Activated CD4-positive, alpha-beta memory T cell treated with anti-CD3 and anti-CD28 coated beads for 36 hours (primary cell): ENCODE measurements at regions not wholly inside any gene's neighbourhood (a gene's known extent, or its start where the extent isn't known, plus 50 kb on each side); places are given as distances from the start of the nearest gene placed in this dataset.
"Not testable (repeated sequence)": the region's sequence is repeated elsewhere in the genome, so short reads cannot be mapped to it uniquely, and the experiment has no call there.

Experiments
- CTCF ChIA-PET: fragments of 350-600 bp; sonication (Branson Sonifier 250); formaldehyde crosslinking; loops from one replicate; lab custom pipeline; 2021; ENCODE audit warnings: antibody characterized with exemption, inconsistent platforms; lab: Charles Lee
- POLR2A ChIA-PET: fragments of 350-600 bp; sonication (Branson Sonifier 250); formaldehyde crosslinking; loops from one replicate; lab custom pipeline; 2021; ENCODE audit warnings: antibody characterized with exemption; lab: Charles Lee
- DNase-seq: peaks from one replicate; pipeline ENCODE4 v3.0.0-alpha.2; 2020
- H3K27ac Mint-ChIP-seq: one replicate; pipeline ENCODE4 v1.8.0; 2021; ENCODE audit warnings: mixed read lengths
- H3K27me3 Mint-ChIP-seq: one replicate; pipeline ENCODE4 v1.8.0; 2021; ENCODE audit warnings: mixed read lengths
- H3K36me3 Mint-ChIP-seq: one replicate; pipeline ENCODE4 v1.8.0; 2021; ENCODE audit warnings: mixed read lengths
- H3K4me1 Mint-ChIP-seq: one replicate; pipeline ENCODE4 v1.8.0; 2021; ENCODE audit warnings: low read depth, mixed read lengths
- H3K4me3 Mint-ChIP-seq: one replicate; pipeline ENCODE4 v1.8.0; 2021; ENCODE audit warnings: mild to moderate bottlenecking, mixed read lengths
- H3K9me3 Mint-ChIP-seq: one replicate; pipeline ENCODE4 v1.8.0; 2021; ENCODE audit warnings: mixed read lengths
- intact Hi-C: fragments of 100-400 bp; cut with micrococcal nuclease; formaldehyde crosslinking; loops from one replicate; pipeline ENCODE4 v1.15.1; 2023

DNA sequence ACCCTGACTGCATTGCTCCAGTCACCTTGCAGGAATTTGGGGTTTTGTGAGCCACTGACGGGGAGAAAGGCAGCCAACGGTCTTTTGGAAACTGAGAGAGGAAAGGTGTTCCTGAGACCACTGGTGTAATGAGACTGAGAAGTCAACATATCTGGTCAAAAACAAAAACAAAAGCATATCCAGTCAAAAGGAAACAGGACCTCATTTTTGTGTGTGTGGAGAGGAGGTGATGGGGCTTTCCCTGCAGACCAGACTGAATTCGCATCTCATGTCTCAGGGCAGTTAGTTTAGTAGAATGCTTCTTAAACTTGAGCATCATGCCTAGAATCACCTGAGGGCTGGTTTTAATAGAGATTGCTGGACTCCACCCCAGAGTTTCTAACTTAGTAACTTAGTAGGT, 198.4 kb downstream of the COPRS start:
- Mint-ChIP-seq H3K9me3 (peaks cover 20% of the 10 kb centered on the region), H3K36me3 (peaks cover 3% of the 10 kb centered on the region), H3K4me3 (no peak overlapping the region), H3K4me1 (no peaks in the 10 kb centered on the region), H3K27ac (no peak overlapping the region), H3K27me3 (peaks cover 18% of the 10 kb centered on the region)
- CTCF ChIA-PET, result no interaction called here
- no peak for DNase-seq
- POLR2A ChIA-PET, result no interaction called here
- intact Hi-C loops, result no loop called here

DNA sequence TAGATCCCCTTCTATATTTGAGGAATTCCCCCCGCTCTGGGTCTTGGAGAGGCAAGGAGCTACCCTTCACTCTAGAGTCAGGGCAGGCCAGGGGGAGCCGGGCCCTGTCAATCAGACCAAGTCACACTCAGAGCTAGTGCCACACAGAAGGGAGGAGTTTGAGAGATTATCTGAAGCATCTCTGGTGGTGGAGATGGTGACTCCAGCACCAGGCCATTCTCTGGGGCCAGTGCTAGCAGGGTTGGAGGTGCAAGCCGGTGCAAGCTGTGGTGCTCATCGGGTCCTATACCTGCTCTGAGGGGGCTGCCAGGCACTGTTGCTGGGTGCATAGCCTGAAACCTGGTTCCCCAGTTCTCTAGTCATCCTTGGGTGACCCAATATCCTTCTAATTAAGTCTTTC, 201.2 kb downstream of the COPRS start:
- POLR2A ChIA-PET, result no interaction called here
- H3K36me3 Mint-ChIP-seq, result peaks cover 2% of the 10 kb centered on the region
- CTCF ChIA-PET, result no interaction called here
- H3K9me3 Mint-ChIP-seq, result peaks cover 4% of the 10 kb centered on the region
- intact Hi-C loops, result no loop called here
- H3K27ac Mint-ChIP-seq, result no peak overlapping the region
- H3K4me3 Mint-ChIP-seq, result no peak overlapping the region
- no peaks in the 10 kb centered on the region for H3K4me1 Mint-ChIP-seq
- no peak for DNase-seq
- peaks cover 18% of the 10 kb centered on the region for H3K27me3 Mint-ChIP-seq

DNA sequence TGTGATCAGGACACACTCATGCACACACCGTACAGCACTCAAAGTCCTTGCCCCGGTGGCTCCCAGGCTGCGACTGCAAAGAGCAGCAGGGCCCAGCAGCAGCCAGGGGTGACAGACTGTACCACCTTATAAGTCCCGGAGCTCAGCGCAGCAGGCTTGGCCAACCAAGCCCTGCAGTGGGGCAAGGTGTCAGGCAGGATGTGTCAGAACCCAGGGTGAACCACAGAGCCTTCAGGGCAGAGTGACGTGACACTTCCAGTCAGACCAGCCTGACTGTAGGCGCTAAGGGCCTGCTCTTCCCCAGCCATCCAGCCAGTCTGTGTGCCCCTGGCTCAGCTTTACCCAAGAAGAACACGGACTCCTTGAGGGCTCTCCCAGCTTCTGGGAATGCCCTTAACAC, 204.1 kb downstream of the COPRS start:
- peak; percentile 41 for DNase-seq

DNA sequence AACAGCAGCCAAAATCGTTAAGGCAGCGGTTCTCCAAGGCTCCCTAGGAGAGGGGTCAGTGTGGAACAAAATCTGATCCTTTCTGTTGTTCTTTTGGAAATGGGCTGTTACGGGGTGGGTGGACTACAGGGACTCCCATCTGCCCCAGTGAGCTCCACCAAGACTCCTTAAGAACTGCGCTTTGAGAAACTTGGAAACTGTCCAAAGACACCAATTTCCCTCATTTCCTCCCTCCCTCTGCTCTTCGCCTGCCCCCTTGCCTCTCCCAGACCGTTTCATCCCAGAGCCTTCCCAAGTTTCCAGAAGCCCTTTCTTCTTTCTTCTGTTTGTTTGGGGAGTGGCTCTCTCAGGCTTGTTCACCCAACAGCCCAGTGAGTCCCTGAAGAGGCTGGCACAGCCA, 205.4 kb downstream of the COPRS start:
- CTCF ChIA-PET, result no interaction called here
- H3K27me3 Mint-ChIP-seq, result peaks cover 11% of the 10 kb centered on the region
- POLR2A ChIA-PET, result no interaction called here

More for the DNA sequence above, 204.1 kb downstream of the COPRS start:
- peaks cover 16% of the 10 kb centered on the region for H3K27me3 Mint-ChIP-seq
- ChIA-PET POLR2A (no interaction called here), CTCF (no interaction called here)
- no peak overlapping the region for H3K4me3 Mint-ChIP-seq
- no peak overlapping the region for H3K27ac Mint-ChIP-seq
- intact Hi-C loops, result no loop called here
- H3K36me3 Mint-ChIP-seq, result no peaks in the 10 kb centered on the region
- H3K4me1 Mint-ChIP-seq, result no peaks in the 10 kb centered on the region
- H3K9me3 Mint-ChIP-seq, result no peaks in the 10 kb centered on the region

DNA sequence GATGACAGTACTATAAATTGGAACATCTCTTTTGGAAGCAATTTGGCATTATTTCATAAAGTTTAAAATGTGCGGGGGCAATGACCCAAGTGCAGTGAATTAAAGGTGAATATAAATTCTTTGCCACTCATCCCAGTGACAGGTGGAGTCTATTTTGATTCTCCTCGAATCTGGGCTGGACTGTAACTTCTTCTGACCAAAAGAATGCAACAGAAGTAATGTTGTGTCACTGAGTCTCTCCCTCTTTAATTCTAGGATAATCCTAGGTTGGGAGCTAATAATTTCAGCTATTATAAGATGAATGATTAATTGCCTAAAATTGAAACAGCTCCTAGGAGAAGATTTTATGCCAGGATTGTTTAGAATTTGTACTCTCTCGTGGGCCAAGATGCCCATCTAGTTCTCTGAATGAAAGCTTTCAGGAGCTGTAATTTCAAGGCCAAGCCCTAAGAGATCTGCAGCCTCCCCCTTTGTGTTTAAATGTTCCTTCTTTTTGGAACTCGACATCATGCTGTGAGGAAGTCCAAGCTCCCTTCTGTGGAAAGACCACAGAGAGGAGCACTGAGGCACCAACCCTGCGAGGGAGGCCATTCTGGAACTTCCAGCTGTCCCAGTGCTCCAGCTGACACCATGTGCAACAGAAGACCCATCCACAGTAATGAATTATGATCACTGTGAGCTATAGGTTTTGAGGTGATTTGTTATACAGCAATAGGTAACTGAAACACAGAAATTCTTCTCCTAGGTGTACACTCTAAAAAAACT, 208.1 kb downstream of the COPRS start:
- CTCF ChIA-PET, result interaction anchor here (1.0 kb wide), 1 partner anchor 117 kb away, joined by 3 read pairs; no protein-coding TSS in a partner anchor
- Mint-ChIP-seq H3K4me1 (no peaks in the 10 kb centered on the region), H3K9me3 (peaks cover 8% of the 10 kb centered on the region), H3K27me3 (peaks cover 1% of the 10 kb centered on the region), H3K36me3 (no peaks in the 10 kb centered on the region), H3K27ac (no peak overlapping the region), H3K4me3 (no peak overlapping the region)
- no peak for DNase-seq
- POLR2A ChIA-PET, result no interaction called here
- intact Hi-C loops, result no loop called here

More for the DNA sequence above, 205.4 kb downstream of the COPRS start:
- no peaks in the 10 kb centered on the region for H3K36me3 Mint-ChIP-seq
- no peak for DNase-seq
- H3K4me1 Mint-ChIP-seq, result no peaks in the 10 kb centered on the region
- H3K9me3 Mint-ChIP-seq, result no peaks in the 10 kb centered on the region
- intact Hi-C loops, result no loop called here
- no peak overlapping the region for H3K4me3 Mint-ChIP-seq
- no peak overlapping the region for H3K27ac Mint-ChIP-seq

DNA sequence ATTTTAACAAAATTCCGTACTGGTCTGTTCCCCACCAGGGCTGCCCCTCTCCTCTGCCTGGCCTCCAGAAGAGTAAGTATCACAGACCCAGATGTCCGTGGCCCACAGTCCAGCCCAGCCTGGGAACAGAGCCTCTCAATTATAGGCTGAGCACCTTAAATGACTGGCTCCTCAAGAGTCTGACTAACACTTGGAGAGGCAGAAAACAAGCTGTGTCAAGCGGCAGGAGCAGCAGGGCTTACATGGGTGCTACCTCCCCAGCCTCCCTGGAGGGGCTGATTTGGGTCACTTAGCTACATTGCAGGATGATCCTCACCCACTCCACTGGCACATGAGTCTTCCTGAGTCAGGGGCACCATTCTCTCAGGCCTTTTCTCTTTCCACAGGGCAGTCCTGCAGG, 209.7 kb downstream of the COPRS start:
- H3K36me3 Mint-ChIP-seq, result peaks cover 1% of the 10 kb centered on the region
- ChIA-PET POLR2A (no interaction called here), CTCF (no interaction called here)
- no peak overlapping the region for H3K27ac Mint-ChIP-seq
- H3K9me3 Mint-ChIP-seq, result peaks cover 17% of the 10 kb centered on the region
- intact Hi-C loops, result no loop called here
- no peak overlapping the region for H3K4me3 Mint-ChIP-seq
- peaks cover 5% of the 10 kb centered on the region for H3K27me3 Mint-ChIP-seq
- no peaks in the 10 kb centered on the region for H3K4me1 Mint-ChIP-seq
- DNase-seq, result no peak

DNA sequence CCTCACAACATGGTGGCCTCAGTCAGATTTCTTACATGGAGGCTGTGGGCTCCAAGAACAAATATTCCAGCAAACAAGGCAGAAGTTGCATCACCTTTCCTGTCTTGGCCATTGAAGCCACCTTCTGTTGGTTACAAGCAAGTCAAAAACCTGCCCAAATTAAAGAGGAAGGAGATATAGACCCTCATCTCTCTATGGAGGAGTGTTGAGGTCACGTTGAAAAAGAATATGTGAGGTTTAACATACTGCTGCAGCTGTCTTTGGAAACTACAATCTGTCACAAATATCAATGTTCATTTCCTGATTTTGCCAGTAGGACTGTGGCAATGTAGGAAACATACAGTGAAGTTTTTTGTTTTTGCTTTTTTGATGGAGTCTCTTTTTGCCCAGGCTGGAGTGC, 211.4 kb downstream of the COPRS start:
- H3K4me1 Mint-ChIP-seq, result no peaks in the 10 kb centered on the region
- no peak for DNase-seq
- H3K27ac Mint-ChIP-seq, result no peak overlapping the region
- ChIA-PET CTCF (no interaction called here), POLR2A (interaction anchor here (0.6 kb wide), 1 partner anchor 62 kb away, joined by 4 read pairs; no protein-coding TSS in a partner anchor)
- peaks cover 17% of the 10 kb centered on the region for H3K9me3 Mint-ChIP-seq
- no peak overlapping the region for H3K4me3 Mint-ChIP-seq
- intact Hi-C loops, result no loop called here
- peaks cover 1% of the 10 kb centered on the region for H3K36me3 Mint-ChIP-seq
- peaks cover 11% of the 10 kb centered on the region for H3K27me3 Mint-ChIP-seq

DNA sequence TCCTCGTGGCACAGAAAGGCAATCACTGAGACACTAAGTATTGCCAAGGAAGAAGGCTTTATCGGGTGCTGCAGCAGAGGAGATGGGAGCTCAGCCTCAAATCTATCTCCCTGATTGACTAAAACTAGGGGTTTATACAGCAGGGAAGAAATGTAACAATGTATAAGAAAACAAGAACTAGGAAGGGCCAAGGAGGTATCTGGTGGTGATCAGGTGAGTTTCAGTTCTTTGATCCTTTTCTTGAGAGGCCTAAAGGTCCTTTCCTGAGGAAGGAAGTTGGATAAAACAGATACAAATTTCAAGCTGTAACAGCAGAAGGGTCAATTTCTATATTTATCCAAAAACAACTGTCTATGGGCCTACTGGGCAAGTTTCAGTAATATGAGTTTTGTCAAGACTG, 212.4 kb downstream of the COPRS start:
- Mint-ChIP-seq H3K27me3 (peaks cover 15% of the 10 kb centered on the region), H3K4me1 (no peaks in the 10 kb centered on the region), H3K36me3 (peaks cover 1% of the 10 kb centered on the region), H3K4me3 (no peak overlapping the region), H3K9me3 (peaks cover 17% of the 10 kb centered on the region), H3K27ac (no peak overlapping the region)
- ChIA-PET CTCF (interaction anchor here (1.0 kb wide), 2 partner anchors 21 to 431 kb away, joined by 3 to 4 read pairs; no protein-coding TSS in a partner anchor), POLR2A (no interaction called here)
- no peak for DNase-seq
- intact Hi-C loops, result no loop called here

DNA sequence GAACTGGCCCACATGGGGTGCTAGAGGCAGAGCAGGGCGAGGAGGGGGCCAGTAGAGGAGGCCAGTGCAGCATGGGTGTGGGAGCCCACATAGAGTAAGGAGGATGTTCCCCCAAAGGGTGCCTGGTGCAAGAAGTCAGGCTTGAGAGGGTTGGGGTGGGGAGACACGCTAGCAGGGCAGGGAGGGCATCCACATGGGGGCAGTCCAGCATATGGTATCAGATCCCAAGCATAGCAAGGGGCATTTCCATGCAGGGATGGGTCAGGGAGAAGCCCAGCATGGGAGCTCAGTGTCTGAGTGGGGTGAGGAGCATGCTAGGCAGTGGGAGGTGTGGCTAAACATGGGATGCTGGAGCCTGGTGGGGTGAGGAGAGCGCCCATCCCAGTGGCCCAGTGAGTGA, 213.7 kb downstream of the COPRS start:
- H3K4me3 Mint-ChIP-seq, result no peak overlapping the region
- H3K27me3 Mint-ChIP-seq, result peaks cover 17% of the 10 kb centered on the region
- DNase-seq, result no peak
- no peak overlapping the region for H3K27ac Mint-ChIP-seq
- peaks cover 1% of the 10 kb centered on the region for H3K36me3 Mint-ChIP-seq
- ChIA-PET POLR2A (no interaction called here), CTCF (interaction anchor here (0.5 kb wide), 1 partner anchor 301 kb away, joined by 3 read pairs; no protein-coding TSS in a partner anchor)
- intact Hi-C loops, result no loop called here
- H3K9me3 Mint-ChIP-seq, result peaks cover 17% of the 10 kb centered on the region
- H3K4me1 Mint-ChIP-seq, result no peaks in the 10 kb centered on the region

DNA sequence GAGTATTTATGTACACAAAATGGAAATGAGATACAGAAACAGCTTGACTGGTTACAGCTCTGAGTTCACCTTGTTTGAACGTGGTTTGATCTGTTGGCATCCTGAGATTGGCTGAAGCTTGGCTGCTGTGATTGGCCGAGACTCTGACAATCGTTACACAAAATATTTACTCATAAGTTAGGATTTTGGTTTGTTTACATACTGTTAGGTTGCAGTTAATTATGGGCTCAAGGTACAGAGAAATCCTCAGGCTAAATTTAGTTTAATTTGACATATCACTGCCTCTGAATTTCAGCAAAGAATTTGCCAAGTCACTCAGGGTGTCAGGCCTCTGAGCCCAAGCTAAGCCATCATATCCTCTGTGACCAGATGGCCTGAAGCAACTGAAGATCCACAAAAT, 227.3 kb downstream of the COPRS start:
- no peak overlapping the region for H3K4me3 Mint-ChIP-seq
- intact Hi-C loops, result no loop called here

DNA sequence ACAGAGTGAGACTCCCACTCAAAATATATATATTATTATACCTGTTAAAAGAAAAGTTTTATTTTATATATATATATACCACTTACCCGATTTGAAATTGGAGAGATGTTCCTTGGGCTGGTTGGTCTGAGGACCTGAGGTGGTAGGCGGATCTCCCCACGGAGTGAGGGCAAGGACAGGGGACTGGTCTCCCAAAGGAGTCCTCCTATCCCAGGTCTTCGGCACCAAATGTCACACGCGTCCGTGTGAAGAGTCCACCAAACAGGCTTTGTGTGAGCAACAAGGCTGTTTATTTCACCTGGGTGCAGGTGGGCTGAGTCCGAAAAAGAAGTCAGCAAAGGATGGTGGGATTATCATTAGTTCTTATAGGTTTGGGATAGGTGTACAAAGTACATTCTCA, 228.2 kb downstream of the COPRS start:
- H3K36me3 Mint-ChIP-seq, POLR2A ChIA-PET, CTCF ChIA-PET, H3K4me1 Mint-ChIP-seq, intact Hi-C loops, H3K27ac Mint-ChIP-seq, H3K4me3 Mint-ChIP-seq, DNase-seq, H3K9me3 Mint-ChIP-seq: not testable (repeated sequence)
- H3K27me3 Mint-ChIP-seq, result peaks cover 29% of the 10 kb centered on the region

More for the DNA sequence above, 227.3 kb downstream of the COPRS start:
- CTCF ChIA-PET, result no interaction called here
- no peak overlapping the region for H3K27ac Mint-ChIP-seq
- POLR2A ChIA-PET, result no interaction called here
- peaks cover 28% of the 10 kb centered on the region for H3K27me3 Mint-ChIP-seq
- no peaks in the 10 kb centered on the region for H3K36me3 Mint-ChIP-seq
- peaks cover 4% of the 10 kb centered on the region for H3K9me3 Mint-ChIP-seq
- DNase-seq, result no peak
- H3K4me1 Mint-ChIP-seq, result no peaks in the 10 kb centered on the region

DNA sequence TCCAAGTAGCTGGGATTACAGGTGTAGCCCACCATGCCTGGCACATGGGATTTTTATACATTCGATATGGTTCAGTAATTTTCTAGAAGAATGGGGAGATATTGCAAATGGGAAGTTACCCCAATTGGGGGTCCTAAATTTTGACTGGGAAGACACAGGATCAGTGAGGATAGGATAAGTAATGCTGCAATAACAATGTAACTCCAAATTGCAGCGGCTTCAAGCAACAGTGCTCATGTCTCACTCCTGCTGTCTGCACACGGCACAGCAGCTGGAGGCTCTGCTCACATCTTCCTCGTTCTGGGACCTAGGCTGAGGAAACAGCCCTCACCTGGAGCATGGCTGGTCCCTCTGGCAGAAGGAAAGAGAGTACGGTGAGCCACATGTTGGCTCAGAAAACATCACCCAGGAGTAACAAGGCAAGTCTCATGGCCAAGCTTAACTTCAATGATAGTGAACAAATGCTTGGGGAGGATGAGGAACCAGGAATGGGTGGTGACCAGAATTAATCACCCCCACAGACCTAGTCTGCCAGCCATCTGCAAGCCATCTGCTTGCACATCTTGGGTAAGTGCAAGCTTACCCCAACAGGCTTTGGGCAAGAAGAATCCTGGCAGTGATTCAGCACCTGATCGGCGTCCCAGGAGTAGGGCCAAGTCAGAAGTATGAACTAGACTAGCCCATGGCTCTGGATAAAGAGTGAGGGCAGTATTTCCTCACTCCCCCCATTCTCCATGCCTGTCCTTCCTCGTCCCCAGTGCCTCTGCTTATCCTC, 229.2 kb downstream of the COPRS start:
- POLR2A ChIA-PET, result interaction anchor here (0.6 kb wide), 1 partner anchor 131 kb away, joined by 7 read pairs; no protein-coding TSS in a partner anchor

More for the DNA sequence above, 229.2 kb downstream of the COPRS start:
- Mint-ChIP-seq H3K4me1 (no peaks in the 10 kb centered on the region), H3K36me3 (no peaks in the 10 kb centered on the region), H3K27ac (no peak overlapping the region), H3K4me3 (no peak overlapping the region), H3K27me3 (peaks cover 29% of the 10 kb centered on the region), H3K9me3 (peaks cover 2% of the 10 kb centered on the region)
- DNase-seq, result no peak
- intact Hi-C loops, result no loop called here
- CTCF ChIA-PET, result no interaction called here
